Trophoblast cell (in vitro differentiated cells and primary cell): ENCODE measurements at regions not wholly inside any gene's neighbourhood (a gene's known extent, or its start where the extent isn't known, plus 50 kb on each side); places are given as distances from the start of the nearest gene placed in this dataset.

Experiments
- DNase-seq, 2 donors: peaks; one replicate each; pipeline ENCODE4 v3.0.0-alpha.2; 2016
- H2AFZ ChIP-seq: 2 replicates; pipeline ENCODE4 v1.6.1; 2013; ENCODE audit warnings: low read length, moderate library complexity, mild to moderate bottlenecking; ENCODE audit not compliant: insufficient read depth, poor library complexity
- H2AK5ac ChIP-seq: 2 replicates; pipeline ENCODE4 v1.6.1; 2013; ENCODE audit warnings: mild to moderate bottlenecking, low read length
- H2BK120ac ChIP-seq: 2 replicates; pipeline ENCODE4 v1.6.1; 2013; ENCODE audit warnings: low read length, mild to moderate bottlenecking, moderate library complexity; ENCODE audit not compliant: insufficient read depth, poor library complexity
- H2BK12ac ChIP-seq: 2 replicates; pipeline ENCODE4 v1.6.1; 2013; ENCODE audit warnings: mild to moderate bottlenecking, low read length, moderate library complexity
- H2BK5ac ChIP-seq: 2 replicates; pipeline ENCODE4 v1.6.1; 2013; ENCODE audit warnings: low read length, low read depth, moderate library complexity, mild to moderate bottlenecking; ENCODE audit not compliant: poor library complexity
- H3K14ac ChIP-seq: 2 replicates; pipeline ENCODE4 v1.6.1; 2013; ENCODE audit warnings: mild to moderate bottlenecking, low read length
- H3K18ac ChIP-seq: 2 replicates; pipeline ENCODE4 v1.6.1; 2013; ENCODE audit warnings: mild to moderate bottlenecking, low read length
- H3K23ac ChIP-seq: 2 replicates; pipeline ENCODE4 v1.6.1; 2013; ENCODE audit warnings: low read length
- H3K27ac ChIP-seq: 2 replicates; pipeline ENCODE4 v1.5.1; 2013; ENCODE audit warnings: low read depth, mild to moderate bottlenecking, inconsistent platforms, low read length, moderate library complexity
- H3K27me3 ChIP-seq: 2 replicates; pipeline ENCODE4 v1.6.1; 2013; ENCODE audit warnings: inconsistent platforms, mild to moderate bottlenecking, low read length, moderate library complexity; ENCODE audit not compliant: insufficient read depth
- H3K36me3 ChIP-seq, 2 experiments: 1 replicate in 1 of 2; 2 replicates in 1 of 2; pipeline ENCODE4 v1.6.1; 2013; ENCODE audit warnings: low read length in 2 of 2, mild to moderate bottlenecking in 2 of 2, moderate library complexity in 1 of 2; ENCODE audit not compliant: insufficient read depth in 2 of 2, control insufficient read depth in 1 of 2
- H3K4ac ChIP-seq: 2 replicates; pipeline ENCODE4 v1.6.1; 2013; ENCODE audit warnings: low read depth, mild to moderate bottlenecking, low read length, moderate library complexity
- H3K4me1 ChIP-seq, 2 experiments: 1 replicate in 1 of 2; 2 replicates in 1 of 2; pipeline ENCODE4 v1.6.1; 2013; ENCODE audit warnings: low read length in 2 of 2, mild to moderate bottlenecking in 2 of 2, moderate library complexity in 1 of 2; ENCODE audit not compliant: insufficient read depth in 2 of 2, control insufficient read depth in 1 of 2
- H3K4me2 ChIP-seq: 2 replicates; pipeline ENCODE4 v1.6.1; 2013; ENCODE audit warnings: inconsistent platforms, mild to moderate bottlenecking, low read length, moderate library complexity
- H3K4me3 ChIP-seq: 2 replicates; pipeline ENCODE4 v1.5.1; 2013; ENCODE audit warnings: mild to moderate bottlenecking, low read depth, low read length, inconsistent platforms
- H3K79me1 ChIP-seq: one replicate; pipeline ENCODE4 v1.6.1; 2013; ENCODE audit warnings: low read length
- H3K79me2 ChIP-seq: 2 replicates; pipeline ENCODE4 v1.6.1; 2013; ENCODE audit warnings: low read length, mild to moderate bottlenecking; ENCODE audit not compliant: control insufficient read depth, insufficient read depth, poor library complexity
- H3K9ac ChIP-seq: 2 replicates; pipeline ENCODE4 v1.6.1; 2013; ENCODE audit warnings: mild to moderate bottlenecking, low read length
- H3K9me3 ChIP-seq: 2 replicates; pipeline ENCODE4 v1.6.1; 2013; ENCODE audit warnings: low read depth, mild to moderate bottlenecking, control low read depth, inconsistent platforms, low read length; ENCODE audit not compliant: insufficient read depth
- H4K12ac ChIP-seq: 2 replicates; pipeline ENCODE4 v1.6.1; 2013; ENCODE audit warnings: low read depth, mild to moderate bottlenecking, low read length, moderate library complexity
- H4K8ac ChIP-seq: 2 replicates; pipeline ENCODE4 v1.6.1; 2013; ENCODE audit warnings: low read depth, mild to moderate bottlenecking, low read length, moderate library complexity
- H4K91ac ChIP-seq: one replicate; pipeline ENCODE4 v1.6.1; 2013; ENCODE audit warnings: low read depth, mild to moderate bottlenecking, low read length, moderate library complexity
- WGBS: extraction: QIAGEN DNeasy Blood & Tissue Kit; methylation state at CpG from one replicate; pipeline ENCODE4 v1.1.7; 2013; ENCODE audit warnings: missing lambda C conversion rate; ENCODE audit not compliant: insufficient read length, insufficient coverage; ENCODE audit errors: extremely low coverage; 5-methylcytosine and 5-hydroxymethylcytosine counted together

DNA sequence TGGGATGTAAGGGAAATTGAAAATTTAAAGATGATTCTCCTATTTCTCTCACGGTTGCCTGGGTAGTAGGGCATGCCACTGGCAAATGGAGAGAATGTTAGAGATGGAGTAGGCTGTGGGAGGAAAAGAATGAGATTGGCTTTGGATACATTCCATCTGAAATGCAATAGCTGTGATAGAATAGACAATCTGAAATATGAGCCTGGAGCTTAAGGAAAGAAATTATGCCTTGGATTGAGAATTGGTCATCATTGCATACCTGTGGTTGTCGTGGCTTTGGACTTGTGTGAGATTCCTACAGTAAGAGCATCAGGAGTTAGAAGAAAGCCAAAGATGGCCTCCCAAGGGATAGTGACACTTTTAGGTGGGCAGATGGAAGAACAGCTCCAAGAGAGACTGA lies 305.1 kb upstream of the SLC10A2 start:
- no peak overlapping the region for H4K91ac ChIP-seq
- H3K4me3 ChIP-seq, result no peak overlapping the region
- H4K12ac ChIP-seq, result no peak overlapping the region
- no peaks in the 10 kb centered on the region for H3K79me2 ChIP-seq
- no peak overlapping the region for H2AK5ac ChIP-seq
- no CpG with 5 or more reads among the region's 2 CpGs for WGBS
- no peak overlapping the region for H3K18ac ChIP-seq
- H2BK120ac ChIP-seq, result no peak overlapping the region
- no peak overlapping the region for H2BK5ac ChIP-seq
- no peaks in the 10 kb centered on the region for H3K4me1 ChIP-seq
- no peak overlapping the region for H3K9ac ChIP-seq
- no peak overlapping the region for H3K4me2 ChIP-seq
- no peak overlapping the region for H2BK12ac ChIP-seq
- no peak overlapping the region for H3K14ac ChIP-seq
- no peak overlapping the region for H3K23ac ChIP-seq
- peak; percentile 26 to 60 for DNase-seq
- no peaks in the 10 kb centered on the region for H3K9me3 ChIP-seq
- H3K36me3 ChIP-seq, result no peaks in the 10 kb centered on the region
- no peak overlapping the region for H3K27ac ChIP-seq
- no peaks in the 10 kb centered on the region for H3K27me3 ChIP-seq
- no peak overlapping the region for H2AFZ ChIP-seq
- H3K79me1 ChIP-seq, result no peaks in the 10 kb centered on the region
- no peak overlapping the region for H3K4ac ChIP-seq
- no peak overlapping the region for H4K8ac ChIP-seq

DNA sequence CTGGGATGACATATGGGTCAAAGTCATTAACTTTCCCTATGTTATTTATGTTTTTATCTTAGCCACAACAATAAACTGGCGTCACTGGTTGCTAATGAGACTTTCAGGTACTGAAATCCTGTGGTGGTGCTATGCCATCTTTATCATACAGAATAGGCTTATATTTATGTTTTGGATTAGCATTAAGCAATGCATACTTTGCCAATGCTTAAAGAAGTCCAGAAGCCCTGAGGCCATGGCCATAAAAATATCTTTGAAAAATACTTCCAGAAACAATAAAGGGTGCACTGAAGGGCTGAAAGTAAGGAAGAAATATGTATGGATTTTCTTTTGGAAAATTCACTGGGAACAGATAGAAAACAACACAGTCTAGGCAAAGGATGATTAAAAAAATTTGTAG lies 304.6 kb upstream of the SLC10A2 start:
- H3K4ac ChIP-seq, result no peak overlapping the region
- no peak overlapping the region for H3K4me2 ChIP-seq
- H3K9ac ChIP-seq, result no peak overlapping the region
- no peak overlapping the region for H4K8ac ChIP-seq
- no peak overlapping the region for H2AFZ ChIP-seq
- no peak overlapping the region for H4K12ac ChIP-seq
- no peak overlapping the region for H2BK120ac ChIP-seq
- no peak overlapping the region for H3K4me3 ChIP-seq
- peak in 1 of 2 donors; percentile 4 for DNase-seq
- no peak overlapping the region for H2BK5ac ChIP-seq
- no CpG with 5 or more reads among the region's 1 CpG for WGBS
- no peaks in the 10 kb centered on the region for H3K4me1 ChIP-seq
- no peak overlapping the region for H2AK5ac ChIP-seq
- H3K79me2 ChIP-seq, result no peaks in the 10 kb centered on the region
- no peaks in the 10 kb centered on the region for H3K36me3 ChIP-seq
- no peaks in the 10 kb centered on the region for H3K27me3 ChIP-seq
- H3K18ac ChIP-seq, result no peak overlapping the region
- H3K79me1 ChIP-seq, result no peaks in the 10 kb centered on the region
- no peak overlapping the region for H3K23ac ChIP-seq
- H2BK12ac ChIP-seq, result no peak overlapping the region
- H4K91ac ChIP-seq, result no peak overlapping the region
- H3K9me3 ChIP-seq, result no peaks in the 10 kb centered on the region
- H3K14ac ChIP-seq, result no peak overlapping the region
- H3K27ac ChIP-seq, result no peak overlapping the region

DNA sequence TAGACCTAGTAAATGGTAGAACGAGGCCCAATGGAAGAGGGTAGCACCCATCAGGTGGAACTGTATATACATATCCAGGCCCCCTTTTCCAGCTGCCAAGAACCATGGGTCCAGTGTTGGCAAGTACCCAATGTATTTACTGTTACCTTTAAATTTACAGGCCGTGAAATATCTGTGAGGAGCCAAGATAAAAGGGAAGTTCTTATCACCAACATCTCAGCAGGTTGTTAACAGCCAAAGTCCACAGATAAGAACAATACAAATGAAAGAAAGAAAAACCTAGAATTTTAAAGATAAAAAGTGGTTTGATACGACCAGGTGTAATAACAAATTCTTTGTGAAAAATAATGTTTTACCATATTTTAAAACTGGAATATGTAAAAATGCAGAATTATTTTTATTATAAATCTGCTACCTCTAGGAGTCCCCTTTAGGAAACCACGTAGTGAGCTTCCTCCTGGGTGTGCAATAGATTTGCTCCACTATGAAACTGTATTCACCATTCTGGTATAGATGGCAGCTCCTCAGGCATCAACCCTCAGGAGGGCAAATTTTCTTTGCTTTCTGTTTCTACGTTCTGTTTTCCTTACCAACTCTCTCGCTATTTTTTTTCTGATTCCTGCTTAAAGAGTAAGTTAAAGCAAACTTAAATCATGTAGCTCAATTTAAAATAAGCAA lies 292.2 kb upstream of the SLC10A2 start:
- Histone ChIP-seq H3K9me3 (no peaks in the 10 kb centered on the region), H3K4me3 (no peak overlapping the region), H3K27ac (no peak overlapping the region), H3K4me1 (peaks cover 3% of the 10 kb centered on the region in 2 experiments), H4K8ac (no peak overlapping the region), H2BK5ac (no peak overlapping the region), H4K12ac (no peak overlapping the region), H2BK12ac (no peak overlapping the region), H2AFZ (no peak overlapping the region), H4K91ac (no peak overlapping the region), H2AK5ac (no peak overlapping the region), H3K4me2 (no peak overlapping the region), H3K23ac (no peak overlapping the region), H3K79me1 (peaks cover 2% of the 10 kb centered on the region), H3K9ac (no peak overlapping the region), H3K36me3 (no peaks in the 10 kb centered on the region), H2BK120ac (no peak overlapping the region), H3K79me2 (no peaks in the 10 kb centered on the region), H3K27me3 (no peaks in the 10 kb centered on the region), H3K18ac (no peak overlapping the region), H3K14ac (no peak overlapping the region), H3K4ac (no peak overlapping the region)
- no peak for DNase-seq
- WGBS, result no CpG with 5 or more reads among the region's 6 CpGs

DNA sequence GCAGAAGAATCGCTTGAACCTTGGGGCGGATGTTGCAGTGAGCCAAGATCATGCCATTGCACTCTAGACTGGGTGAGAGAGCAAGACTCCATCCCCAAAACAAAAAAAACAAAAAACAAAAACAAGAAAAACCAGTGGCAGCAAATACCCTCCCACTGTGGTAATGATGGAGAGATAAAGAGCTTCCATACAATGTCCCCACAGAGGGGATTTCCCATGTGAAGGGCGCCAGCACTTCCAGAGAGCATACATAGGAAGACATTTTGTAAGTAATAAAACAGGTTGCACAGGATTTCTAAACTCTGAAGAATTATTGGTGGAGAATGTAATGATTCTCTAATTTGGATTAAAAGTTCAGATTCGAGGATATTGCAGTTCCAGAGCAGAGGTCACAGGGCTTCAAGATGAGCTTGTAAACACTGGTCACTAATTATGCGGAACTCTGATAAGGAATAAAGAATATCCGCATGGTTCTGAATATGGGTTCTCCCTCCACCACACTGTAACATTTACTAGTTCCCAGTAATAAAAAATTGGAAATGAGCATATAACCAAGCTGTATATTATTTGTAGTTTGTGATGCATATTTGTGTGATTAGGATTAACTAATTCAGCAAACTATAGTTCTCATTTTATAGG lies 290.1 kb upstream of the SLC10A2 start:
- Histone ChIP-seq H2BK120ac (no peak overlapping the region), H3K27me3 (no peaks in the 10 kb centered on the region), H2BK5ac (no peak overlapping the region), H3K14ac (no peak overlapping the region), H3K23ac (no peak overlapping the region), H3K18ac (no peak overlapping the region), H2AFZ (no peak overlapping the region), H3K4ac (no peak overlapping the region), H3K4me3 (no peak overlapping the region), H3K79me2 (no peaks in the 10 kb centered on the region), H4K91ac (no peak overlapping the region), H3K4me1 (peaks cover 5 to 6% of the 10 kb centered on the region in 2 experiments), H4K12ac (no peak overlapping the region), H4K8ac (no peak overlapping the region), H3K36me3 (no peaks in the 10 kb centered on the region), H3K9ac (no peak overlapping the region), H2BK12ac (no peak overlapping the region), H3K4me2 (no peak overlapping the region), H3K27ac (no peak overlapping the region), H2AK5ac (no peak overlapping the region), H3K79me1 (peaks cover 4% of the 10 kb centered on the region), H3K9me3 (no peaks in the 10 kb centered on the region)
- peak; percentile 18 to 83 for DNase-seq
- no CpG with 5 or more reads among the region's 6 CpGs for WGBS
